ENCODE measurements at regions not wholly inside any gene's neighbourhood (a gene's known extent, or its start where the extent isn't known, plus 50 kb on each side); places are given as distances from the start of the nearest gene placed in this dataset.
"Not testable (repeated sequence)": the region's sequence is repeated elsewhere in the genome, so short reads cannot be mapped to it uniquely, and the experiment has no call there.

- DNase-seq (ENCODE audit: low read depth in 2 of 2) = no peak
These were observed 1804.9 kb upstream of the LRRTM1 start for GRCh38 chr2:82109418-82109817.

GRCh38 chr2:82098617-82099016, 1794.1 kb upstream of the LRRTM1 start:
- no peak for DNase-seq (ENCODE audit: low read depth in 2 of 2)

GRCh38 chr2:82089518-82089917, 1785.0 kb upstream of the LRRTM1 start:
- no peak for DNase-seq (ENCODE audit: low read depth in 2 of 2)

DNA sequence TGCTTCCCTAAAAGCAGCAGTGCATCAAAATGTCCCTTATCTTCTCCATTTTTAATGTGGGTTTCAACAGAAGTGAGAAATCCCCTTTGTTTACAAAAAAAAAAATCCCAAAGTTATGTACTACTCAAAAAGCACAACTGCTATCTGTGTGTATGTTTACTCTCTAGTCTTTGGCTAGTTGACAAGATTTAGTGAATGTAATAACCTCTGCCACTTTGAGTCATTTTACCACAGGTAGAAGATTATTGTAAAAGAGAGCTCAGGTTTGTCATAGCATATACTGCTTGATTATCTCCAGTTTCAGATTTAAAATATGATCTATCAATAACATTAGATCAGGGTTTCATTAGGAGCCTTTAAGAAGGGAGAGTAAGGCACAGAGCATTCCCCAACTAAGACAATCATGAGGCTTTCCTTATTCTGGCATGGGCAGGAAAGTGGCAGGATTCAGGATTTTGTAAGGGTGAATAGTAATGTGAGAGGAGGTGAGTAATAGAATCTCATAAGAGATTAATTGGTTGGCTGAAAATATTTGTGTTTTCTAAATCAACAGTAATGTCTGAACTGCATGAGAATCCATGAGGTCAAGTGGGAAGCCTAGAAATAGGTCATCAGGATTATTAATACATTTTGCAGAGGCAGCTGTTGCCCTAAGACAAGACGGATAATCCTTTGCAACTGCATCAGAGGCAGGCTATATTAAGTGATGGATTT, 1780.3 kb upstream of the LRRTM1 start:
- DNase-seq (ENCODE audit: low read depth in 2 of 2) = no peak

- no peak for DNase-seq (ENCODE audit: low read depth in 2 of 2)
These were observed 1771.3 kb upstream of the LRRTM1 start for GRCh38 chr2:82075875-82076274.

DNA sequence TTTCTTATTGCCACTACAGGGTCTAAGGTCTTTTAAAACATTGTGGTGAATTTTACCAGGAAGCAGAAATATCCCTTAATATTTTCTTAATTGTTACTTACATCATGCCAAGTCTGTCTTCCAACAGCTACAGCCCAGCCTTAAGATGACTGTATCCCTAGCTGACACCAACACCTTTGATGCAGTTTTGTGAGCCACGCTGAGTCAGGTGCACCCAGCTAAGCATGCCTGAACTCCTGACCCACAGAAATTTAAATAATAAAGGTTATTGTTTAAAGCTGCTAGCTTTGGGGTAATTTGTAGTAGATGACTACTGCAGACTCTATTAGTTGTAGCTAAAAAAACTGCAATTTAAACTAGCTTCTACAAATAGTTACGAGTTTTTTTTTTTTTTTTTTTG, 1757.9 kb upstream of the LRRTM1 start:
- DNase-seq (ENCODE audit: low read depth in 2 of 2) = no peak

- DNase-seq (ENCODE audit: low read depth in 2 of 2) = no peak
These were observed 1751.3 kb upstream of the LRRTM1 start for GRCh38 chr2:82055846-82056245.

GRCh38 chr2:82043867-82044266, 1739.3 kb upstream of the LRRTM1 start:
- DNase-seq (ENCODE audit: low read depth in 2 of 2) = no peak

- DNase-seq (ENCODE audit: low read depth in 2 of 2) = no peak
These were observed 1723.5 kb upstream of the LRRTM1 start for GRCh38 chr2:82027921-82028615.

DNA sequence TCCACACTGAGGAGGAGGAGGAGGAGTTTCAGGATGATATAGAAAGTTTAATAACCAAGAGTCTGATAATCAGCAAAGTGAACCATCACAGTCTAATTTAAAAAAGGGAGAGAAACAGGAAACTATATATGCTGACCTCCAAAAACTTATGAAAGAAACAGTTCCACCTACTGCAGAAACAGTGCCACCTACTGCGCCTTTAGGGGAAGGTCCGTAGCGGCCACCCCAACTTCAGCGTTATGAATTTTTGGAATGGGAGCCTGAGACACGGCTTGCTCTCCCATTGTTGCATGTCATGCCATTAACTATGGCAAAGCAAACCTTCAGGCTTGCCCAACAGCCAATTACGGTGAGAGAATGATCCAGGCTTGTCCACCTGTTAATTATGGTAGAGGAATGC, 1719.2 kb upstream of the LRRTM1 start:
- DNase-seq (ENCODE audit: low read depth in 2 of 2) = no peak

GRCh38 chr2:82013641-82014040, 1709.1 kb upstream of the LRRTM1 start:
- DNase-seq (ENCODE audit: low read depth in 2 of 2) = no peak

- no peak for DNase-seq (ENCODE audit: low read depth in 2 of 2)
These were observed 1702.6 kb upstream of the LRRTM1 start for GRCh38 chr2:82007071-82007664.

- not testable (repeated sequence) for DNase-seq (ENCODE audit: low read depth in 2 of 2)
These were observed 1701.3 kb upstream of the LRRTM1 start for GRCh38 chr2:82005889-82006288.

GRCh38 chr2:82001614-82002013, 1697.1 kb upstream of the LRRTM1 start:
- no peak for DNase-seq (ENCODE audit: low read depth in 2 of 2)

DNA sequence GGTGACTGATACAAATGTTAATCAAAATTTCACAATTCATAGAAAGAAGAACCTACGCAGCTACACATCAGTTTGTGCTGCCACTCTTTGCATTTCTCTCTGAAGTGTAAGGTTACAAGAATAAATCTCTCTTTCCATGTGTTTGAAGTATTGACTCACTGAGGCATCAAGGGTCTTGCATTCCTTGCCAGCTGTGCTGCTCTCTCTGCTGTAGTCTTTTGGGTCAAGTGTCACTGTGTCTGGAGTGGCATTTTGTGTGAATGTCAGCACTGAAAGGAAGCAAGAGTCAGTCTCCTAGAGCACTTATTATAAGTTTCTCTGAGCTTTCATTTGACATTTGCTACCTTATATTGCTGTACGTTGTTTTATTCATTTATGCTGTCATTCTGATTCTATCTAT, 1696.1 kb upstream of the LRRTM1 start:
- no peak for DNase-seq (ENCODE audit: low read depth in 2 of 2)

GRCh38 chr2:81996332-81996731, 1691.8 kb upstream of the LRRTM1 start:
- no peak for DNase-seq (ENCODE audit: low read depth in 2 of 2)

- DNase-seq (ENCODE audit: low read depth in 2 of 2) = no peak
These were observed 1686.7 kb upstream of the LRRTM1 start for GRCh38 chr2:81991282-81991681.

- no peak for DNase-seq (ENCODE audit: low read depth in 2 of 2)
These were observed 1682.8 kb upstream of the LRRTM1 start for GRCh38 chr2:81987370-81987769.

GRCh38 chr2:81984969-81985637, 1680.6 kb upstream of the LRRTM1 start:
- DNase-seq (ENCODE audit: low read depth in 2 of 2) = no peak

GRCh38 chr2:81981585-81981984, 1677.0 kb upstream of the LRRTM1 start:
- no peak for DNase-seq (ENCODE audit: low read depth in 2 of 2)

DNA sequence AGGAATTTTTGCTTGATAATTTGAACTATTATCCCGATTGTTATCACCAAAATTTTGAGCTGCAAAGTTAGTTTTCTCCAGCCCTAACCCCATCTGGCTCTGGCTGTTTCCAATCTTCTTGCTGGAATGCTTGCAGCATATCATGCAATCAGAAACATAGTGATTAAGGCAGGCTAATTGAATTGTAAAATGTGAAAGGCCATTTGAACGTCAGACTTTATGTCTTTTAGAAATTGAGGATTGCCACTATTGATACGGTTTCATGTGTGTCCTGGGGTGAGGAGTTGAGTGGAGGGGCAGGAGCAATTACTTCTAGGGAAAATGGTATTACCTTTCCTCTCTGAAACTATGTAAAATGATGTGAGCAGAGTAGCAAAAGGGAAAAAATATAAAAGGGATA, 1674.5 kb upstream of the LRRTM1 start:
- DNase-seq (ENCODE audit: low read depth in 2 of 2) = no peak

DNA sequence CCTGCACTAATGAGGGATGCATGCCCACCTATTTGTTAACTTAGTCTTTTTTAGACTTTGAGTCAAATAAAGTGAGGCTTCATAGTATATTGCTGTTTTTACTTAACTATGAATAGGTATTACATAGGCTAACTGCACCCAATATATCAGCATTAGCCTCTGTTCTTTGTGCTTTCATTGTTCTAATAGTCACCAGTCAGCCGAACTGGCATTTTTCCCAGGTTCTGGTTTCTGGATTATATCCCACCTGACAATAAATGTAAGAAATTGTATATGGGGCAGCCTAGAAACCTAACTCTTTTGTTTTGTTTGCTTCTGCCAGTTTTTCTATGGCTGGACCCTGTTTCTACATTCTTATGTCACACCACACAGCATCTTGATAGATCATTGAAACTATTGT, 1672.4 kb upstream of the LRRTM1 start:
- no peak for DNase-seq (ENCODE audit: low read depth in 2 of 2)

GRCh38 chr2:81974216-81974615, 1669.7 kb upstream of the LRRTM1 start:
- no peak for DNase-seq (ENCODE audit: low read depth in 2 of 2)

Measured in stimulated activated CD8-positive, alpha-beta memory T cell treated with anti-CD3 and anti-CD28 coated beads, Interleukin-7, amount 100 ng/mL, for 4 hours (primary cell).